Spleen (tissue), 7 donors: ENCODE measurements at regions not wholly inside any gene's neighbourhood (a gene's known extent, or its start where the extent isn't known, plus 50 kb on each side); places are given as distances from the start of the nearest gene placed in this dataset.

Source experiments
- CTCF ChIP-seq, 11 experiments: fragments of 200-600 bp in 7 of 11; fragments of 450-650 bp in 4 of 11; sonication (generic) in 4 of 11; IDR thresholded peaks in 8 of 11; conservative IDR thresholded peaks in 3 of 11; 1 replicate in 7 of 11; 2 replicates in 4 of 11; pipeline versions ENCODE4 v1.4.0 to v1.8.0; 2016 to 2021; ENCODE audit warnings: antibody characterized with exemption in 11 of 11, inconsistent platforms in 4 of 11, mild to moderate bottlenecking in 1 of 11
- POLR2A ChIP-seq, 3 donors: fragments of 450-650 bp; IDR thresholded peaks; one replicate each; pipeline ENCODE4 v1.5.1; 2017; ENCODE audit warnings: antibody characterized with exemption in 3 of 3, mild to moderate bottlenecking in 1 of 3
- POLR2AphosphoS5 ChIP-seq, 3 donors: sonication (generic); formaldehyde crosslinking; IDR thresholded peaks; one replicate each; pipeline ENCODE4 v1.5.1; 2017; ENCODE audit warnings: antibody characterized with exemption in 3 of 3
- donor health status: DM: no; HTN: no; CAD: no; lungs with moderate emphysema.
- donor health status: DM: no; HTN: no; CAD: no.
- donor health status: DM: no; HTN: no; CAD: no.

- no peak for TF ChIP-seq CTCF (IDR thresholded peaks at IDR 0.05 in 8 of 11, conservative IDR thresholded peaks at IDR 0.05 in 3 of 11)
- no peak for TF ChIP-seq POLR2AphosphoS5 (IDR thresholded peaks at IDR 0.05)
- TF ChIP-seq POLR2A (IDR thresholded peaks at IDR 0.05), result no peak
Measured at GRCh38 chr13:106710266-106710665, 142.3 kb upstream of the ARGLU1 start.
